GM19468 (cell line): ENCODE measurements at regions not wholly inside any gene's neighbourhood (a gene's known extent, or its start where the extent isn't known, plus 50 kb on each side); places are given as distances from the start of the nearest gene placed in this dataset.

Source experiments
- ATAC-seq: cut with Tn5 transposase; IDR thresholded peaks from one replicate; pipeline ENCODE4 v1.9.1; 2021; ENCODE audit warnings: mild to moderate bottlenecking, moderate library complexity, moderate number of reproducible peaks; ENCODE audit not compliant: unreplicated experiment; ENCODE audit errors: extremely low read depth

DNA sequence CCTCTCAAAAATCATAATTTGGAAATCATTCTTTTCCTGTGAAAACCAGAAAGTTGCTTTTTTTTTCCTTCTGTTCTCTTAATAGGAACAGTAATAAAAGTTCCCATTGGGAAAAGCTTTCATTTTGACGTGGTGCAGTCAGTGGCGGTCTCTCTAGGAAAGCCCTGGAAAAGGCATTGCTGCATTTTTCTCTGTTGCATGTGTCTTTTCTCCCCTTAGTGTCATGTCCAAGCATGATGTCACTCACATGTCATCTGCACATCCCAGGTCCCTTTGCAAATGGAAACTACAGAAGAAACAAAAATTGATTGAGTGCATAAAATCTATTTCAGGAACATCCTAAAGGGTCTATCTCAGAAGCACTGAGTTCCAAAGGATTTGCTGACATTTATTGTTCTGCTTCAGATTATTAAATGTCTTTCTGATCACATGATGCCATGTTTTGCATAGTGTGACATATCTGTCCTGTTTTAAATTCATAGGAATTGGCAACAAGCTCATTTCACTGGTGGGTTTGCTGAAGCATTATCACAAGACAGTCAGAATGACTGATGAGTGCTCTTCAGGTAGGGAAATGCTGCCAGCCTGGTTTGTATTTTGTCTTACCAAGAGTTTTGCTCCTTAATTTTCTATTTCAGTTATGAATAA, 208.7 kb downstream of the SOX4 start:
- ATAC-seq: no peak

DNA sequence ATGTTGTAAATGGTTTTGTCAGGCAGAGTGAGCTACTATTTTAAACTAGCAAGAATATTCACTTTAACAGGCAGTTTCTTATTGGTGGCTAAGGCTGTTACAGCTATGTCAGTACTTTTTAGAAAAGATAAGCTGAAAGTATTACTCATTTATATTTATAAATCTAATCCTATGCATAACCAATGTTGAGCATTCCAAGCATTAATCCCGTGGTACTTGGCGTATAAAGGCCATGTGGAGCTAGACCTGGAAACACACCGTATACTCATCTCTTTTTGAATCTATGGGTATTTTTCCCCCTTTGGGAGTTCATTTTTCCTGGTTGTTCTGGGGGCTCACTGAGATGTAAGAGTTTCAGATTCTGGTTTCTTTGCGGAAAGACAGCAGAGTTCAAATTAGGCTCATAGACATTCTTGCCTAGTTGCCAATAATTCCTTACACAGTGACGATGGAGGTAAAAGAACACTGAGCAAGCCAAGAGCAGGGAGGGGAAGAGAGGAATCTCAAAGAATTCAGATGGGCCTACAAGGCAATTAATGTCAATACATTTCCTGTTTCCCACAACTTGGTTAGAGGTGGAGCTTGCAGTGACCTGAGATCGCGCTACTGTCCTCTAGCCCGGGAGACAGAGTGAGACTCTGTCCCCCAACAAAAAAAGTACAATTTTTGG, 211.5 kb downstream of the SOX4 start:
- ATAC-seq: no peak

DNA sequence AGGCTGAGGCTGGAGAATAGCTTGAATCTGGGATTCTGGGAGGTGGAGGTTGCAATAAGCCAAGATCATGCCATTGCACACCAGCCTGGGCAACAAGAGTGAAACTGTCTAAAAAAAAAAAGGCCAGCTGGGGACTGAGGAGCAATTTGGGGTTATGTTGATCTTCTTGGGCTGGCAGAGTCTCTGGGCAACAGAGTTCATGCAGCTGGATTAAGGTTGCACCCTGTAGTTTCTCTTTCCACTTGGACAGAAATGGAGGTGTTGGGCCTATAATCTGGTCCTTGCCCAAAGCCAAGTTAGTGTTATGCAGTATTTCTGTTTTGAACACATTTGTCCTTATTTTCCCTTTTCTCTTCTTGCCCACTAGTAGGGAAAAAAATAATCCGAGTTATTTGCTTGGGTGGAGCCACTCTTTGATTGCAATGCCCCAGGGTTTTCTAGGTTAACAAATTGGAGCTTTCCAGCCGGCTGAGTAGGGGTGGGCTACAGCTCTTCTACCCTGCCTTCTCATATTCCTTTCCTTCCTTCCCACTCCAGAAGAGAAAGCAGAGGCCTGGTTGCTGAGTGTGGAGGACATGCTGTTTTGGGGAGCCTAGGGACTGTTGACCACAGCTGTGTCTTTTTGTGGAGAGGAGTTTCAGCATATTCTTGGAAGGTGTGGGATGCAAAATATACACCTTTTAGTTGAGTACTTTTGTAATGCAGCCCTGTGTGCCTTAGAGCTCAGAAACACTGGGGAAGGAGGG, 213.9 kb downstream of the SOX4 start:
- no peak for ATAC-seq

- ATAC-seq: no peak
Measured at GRCh38 chr6:21808045-21808470, 214.5 kb downstream of the SOX4 start.

GRCh38 chr6:21808551-21809242, 215.1 kb downstream of the SOX4 start:
- no peak for ATAC-seq

- no peak for ATAC-seq
Measured at GRCh38 chr6:21811484-21811883, 217.9 kb downstream of the SOX4 start.

- ATAC-seq: no peak
Measured at GRCh38 chr6:21816231-21816630, 222.7 kb downstream of the SOX4 start.

- ATAC-seq: no peak
Measured at GRCh38 chr6:21820442-21820841, 226.9 kb downstream of the SOX4 start.

DNA sequence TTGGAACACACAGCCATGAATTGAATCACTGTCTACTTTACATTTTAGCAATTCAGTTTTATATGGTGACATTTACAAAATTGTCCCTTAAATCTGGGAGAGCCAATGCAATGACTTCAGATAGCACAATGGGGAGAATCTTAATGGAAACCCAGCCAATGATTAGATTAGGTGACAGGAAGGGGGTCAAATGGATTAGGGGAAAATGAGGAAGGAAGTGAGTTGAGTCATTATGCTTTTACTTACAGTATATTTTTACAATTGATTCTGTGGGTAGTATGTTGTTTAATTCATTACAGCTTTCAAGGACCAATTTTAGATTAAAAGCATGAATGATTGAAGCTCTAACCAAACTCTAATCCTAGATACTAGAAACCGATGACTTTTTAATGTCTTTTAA, 229.8 kb downstream of the SOX4 start:
- ATAC-seq: no peak

- ATAC-seq: no peak
Measured at GRCh38 chr6:21824431-21825177, 231.1 kb downstream of the SOX4 start.

DNA sequence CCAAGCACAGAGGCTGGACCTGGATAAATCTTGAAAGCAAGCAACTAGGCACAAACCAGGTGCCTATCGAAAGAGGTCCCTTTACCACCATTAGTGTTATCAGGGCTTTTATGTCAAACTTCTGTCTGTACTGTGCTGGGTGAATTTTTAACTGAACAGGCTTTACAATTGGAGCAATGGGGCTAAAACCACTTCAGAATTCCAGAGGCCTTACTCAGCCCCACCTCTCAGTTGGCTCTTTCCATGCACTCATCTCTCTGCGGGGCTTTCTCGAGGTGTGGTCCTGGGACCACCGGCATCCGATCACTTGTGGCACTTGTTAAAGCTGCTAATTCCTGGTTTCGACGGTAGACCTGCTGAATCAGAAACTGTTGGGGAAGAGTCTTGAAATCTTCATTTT, 232.5 kb downstream of the SOX4 start:
- ATAC-seq: no peak

DNA sequence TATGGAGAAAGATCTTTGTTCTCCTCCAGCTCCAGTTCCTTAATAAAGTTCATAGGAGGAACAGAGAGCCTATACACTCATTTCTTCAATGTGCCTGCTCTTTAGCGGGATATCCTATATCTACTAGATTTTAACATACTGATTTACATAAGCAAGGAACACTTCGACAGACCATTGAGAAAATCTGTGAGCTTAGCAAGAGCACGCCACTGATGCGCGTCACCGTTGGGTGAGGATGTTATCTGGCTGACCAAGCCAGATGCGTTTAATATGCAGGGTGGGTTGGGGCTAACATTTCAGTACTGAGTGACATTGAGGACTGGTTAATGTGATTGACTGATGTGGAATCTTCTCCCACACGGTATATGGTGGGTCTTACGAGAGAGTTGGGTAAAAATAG, 233.4 kb downstream of the SOX4 start:
- ATAC-seq: no peak

DNA sequence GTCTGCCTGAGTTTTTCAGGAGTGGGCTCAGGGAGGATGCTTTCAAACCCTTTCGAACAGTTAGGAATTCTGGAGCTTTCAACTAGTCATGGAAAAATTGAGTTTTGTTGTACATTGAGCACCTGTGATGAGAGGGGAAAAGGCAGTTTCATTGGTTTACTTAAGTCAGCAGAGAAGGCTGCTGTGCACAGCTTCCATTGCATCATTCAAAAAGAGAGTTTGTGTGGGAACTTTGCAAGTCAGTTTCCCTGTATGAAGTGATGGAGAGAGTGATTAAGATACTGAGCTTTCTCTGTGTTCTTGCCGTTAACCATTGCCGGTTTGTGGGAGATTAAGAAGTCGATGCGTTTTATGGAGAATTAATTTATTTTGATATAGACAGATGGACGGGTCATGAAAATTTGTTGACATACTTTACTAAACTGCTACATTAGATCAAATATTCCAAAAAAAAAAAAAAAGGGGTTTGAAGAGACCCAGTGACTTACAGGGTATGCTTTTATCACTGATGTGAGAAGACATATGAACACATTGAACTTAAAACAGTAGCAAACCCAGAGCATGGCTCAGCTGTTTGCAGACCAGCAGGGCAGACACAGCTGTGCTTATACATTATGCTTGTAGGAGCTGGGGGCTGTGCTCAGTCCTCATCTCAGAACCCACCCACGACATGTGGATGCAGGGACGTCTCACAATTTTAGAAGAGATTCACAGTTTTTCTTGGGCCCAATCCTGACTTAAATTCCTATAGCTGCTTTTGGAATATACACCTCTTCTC, 234.1 kb downstream of the SOX4 start:
- no peak for ATAC-seq

DNA sequence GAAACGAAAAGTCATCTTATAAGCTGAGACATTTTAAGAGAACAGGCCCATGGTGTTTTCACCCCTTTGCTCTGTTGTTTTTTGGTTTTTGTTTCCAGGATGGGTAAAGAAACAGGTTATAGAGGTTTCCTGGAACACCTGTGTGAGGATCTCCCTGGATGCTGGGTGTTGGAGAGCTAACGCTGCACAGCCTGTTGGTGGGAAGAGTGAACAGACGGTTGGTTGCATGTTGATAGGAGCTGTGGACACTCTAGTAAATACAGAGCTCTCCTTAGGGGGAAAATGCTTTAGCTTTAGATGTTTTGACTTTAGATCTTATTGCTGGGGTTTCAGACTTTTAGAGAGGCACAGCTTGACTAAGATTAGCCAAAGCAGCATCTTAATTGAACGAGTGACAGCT, 235.2 kb downstream of the SOX4 start:
- ATAC-seq: no peak

- no peak for ATAC-seq
Measured at GRCh38 chr6:21829126-21829525, 235.6 kb downstream of the SOX4 start.

DNA sequence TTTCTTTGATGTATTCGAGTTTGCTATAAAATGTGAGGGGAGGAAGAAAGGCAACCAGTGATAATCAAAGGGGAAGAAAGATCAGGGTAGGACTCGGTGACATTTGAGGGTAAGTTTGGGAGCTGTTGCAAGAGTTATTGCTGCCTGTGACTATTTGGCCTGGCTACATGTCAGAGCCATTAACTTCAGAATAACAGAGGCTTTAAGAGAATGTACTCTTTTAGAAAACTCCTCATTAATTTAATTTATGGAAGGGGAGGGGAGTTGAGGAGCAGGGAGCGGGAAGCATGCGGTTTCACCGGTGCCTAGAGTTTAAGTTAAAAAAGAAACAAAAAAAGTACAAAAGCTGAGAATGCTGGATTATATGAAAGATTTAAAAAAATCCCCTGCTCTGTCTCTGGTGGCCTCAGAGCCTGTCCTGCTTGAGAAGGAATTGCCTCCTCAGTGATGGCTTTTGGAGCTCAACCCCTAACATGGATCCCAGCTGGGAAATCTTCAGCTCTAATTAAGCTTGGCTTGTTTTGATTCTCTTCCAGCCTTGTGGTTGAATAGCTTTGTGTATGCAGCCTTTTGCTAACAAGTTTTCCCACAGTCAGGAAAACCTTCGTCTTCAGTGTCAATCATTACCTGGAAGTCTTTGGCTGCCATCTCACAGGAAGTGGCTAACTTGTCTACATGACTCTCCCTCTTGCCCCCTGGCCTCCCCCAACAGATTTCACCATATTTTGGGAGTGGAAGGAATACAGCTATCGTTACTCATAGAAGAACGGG, 238.2 kb downstream of the SOX4 start:
- ATAC-seq: no peak

DNA sequence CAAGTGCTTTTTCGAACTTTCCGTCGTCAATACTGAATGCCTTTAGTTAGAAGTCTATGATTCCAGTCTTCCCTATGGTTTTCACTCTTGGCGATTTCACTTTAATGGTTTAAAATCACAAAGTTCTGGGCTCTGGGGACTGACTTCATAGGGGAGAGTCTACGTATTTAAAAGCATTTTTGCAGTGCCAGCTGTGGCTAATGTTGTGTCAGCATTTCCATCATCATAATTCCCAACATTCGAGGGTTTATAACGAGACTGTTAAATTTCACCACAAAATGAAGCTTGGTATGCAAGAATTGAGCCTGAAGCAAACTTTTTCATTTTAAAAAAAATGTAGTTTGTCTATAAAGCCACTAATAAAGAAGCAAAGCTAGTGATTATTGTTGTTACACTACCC, 242.7 kb downstream of the SOX4 start:
- ATAC-seq: no peak

GRCh38 chr6:21836772-21837425, 243.3 kb downstream of the SOX4 start:
- ATAC-seq: no peak
